Uterus (tissue), 2 donors: ENCODE measurements at regions not wholly inside any gene's neighbourhood (a gene's known extent, or its start where the extent isn't known, plus 50 kb on each side); places are given as distances from the start of the nearest gene placed in this dataset.

ENCODE experiments used
- CTCF ChIP-seq, 4 experiments: fragments of 200-600 bp in 2 of 4; fragments of 450-650 bp in 2 of 4; sonication (generic) in 2 of 4; IDR thresholded peaks; one replicate each; pipeline ENCODE4 v1.5.1; 2016 to 2019; ENCODE audit warnings: antibody characterized with exemption in 4 of 4, mild to moderate bottlenecking in 2 of 4, moderate library complexity in 1 of 4
- POLR2A ChIP-seq, 2 donors: fragments of 450-650 bp; IDR thresholded peaks; one replicate each; pipeline ENCODE4 v1.6.1; 2016; ENCODE audit warnings: antibody characterized with exemption in 2 of 2, mild to moderate bottlenecking in 1 of 2, moderate library complexity in 1 of 2

- TF ChIP-seq POLR2A (IDR thresholded peaks at IDR 0.05): no peak
- TF ChIP-seq CTCF (IDR thresholded peaks at IDR 0.05): no peak
These were observed 218.1 kb upstream of the SKOR2 start for GRCh38 chr18:47469576-47469975.
